T-helper 9 cell (primary cell): ENCODE measurements at regions not wholly inside any gene's neighbourhood (a gene's known extent, or its start where the extent isn't known, plus 50 kb on each side); places are given as distances from the start of the nearest gene placed in this dataset.

Source experiments
- DNase-seq: peaks from one replicate; pipeline ENCODE4 v3.0.0-alpha.2; 2020

DNA sequence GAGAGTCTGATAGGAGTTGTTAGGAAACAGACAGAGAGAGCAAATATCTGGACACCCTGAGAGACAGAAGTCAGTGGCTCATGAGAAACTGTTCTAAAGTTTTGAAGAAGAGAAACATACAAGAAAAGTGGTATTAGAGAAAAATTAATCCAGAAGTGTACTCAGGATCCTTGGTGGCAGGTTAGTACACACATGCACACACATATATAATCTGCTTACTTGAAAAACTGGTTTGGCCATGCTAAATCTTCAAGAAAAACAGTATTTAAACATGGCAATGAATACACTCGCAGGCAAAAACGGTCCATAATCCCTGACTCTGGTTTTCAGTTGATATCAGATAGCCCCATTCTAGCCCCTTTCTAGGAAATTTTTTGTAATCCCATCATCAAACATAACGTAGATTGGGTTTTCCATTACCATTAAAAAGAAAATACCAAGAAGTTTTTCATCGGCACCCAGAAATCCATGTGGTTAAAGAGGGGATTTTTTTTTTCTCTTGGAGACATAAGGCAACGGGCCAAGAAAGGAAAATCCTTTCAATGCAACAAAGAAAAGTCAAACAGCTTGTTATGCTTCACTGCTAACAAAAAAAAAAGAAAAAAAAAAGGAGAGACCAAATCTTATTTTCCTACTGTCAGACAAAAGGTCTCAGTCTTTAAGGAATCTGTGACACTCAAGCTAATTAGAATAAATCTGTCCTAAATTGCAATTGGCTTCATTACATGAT is 178.0 kb upstream of the MIR17HG start:
- DNase-seq = no peak

DNA sequence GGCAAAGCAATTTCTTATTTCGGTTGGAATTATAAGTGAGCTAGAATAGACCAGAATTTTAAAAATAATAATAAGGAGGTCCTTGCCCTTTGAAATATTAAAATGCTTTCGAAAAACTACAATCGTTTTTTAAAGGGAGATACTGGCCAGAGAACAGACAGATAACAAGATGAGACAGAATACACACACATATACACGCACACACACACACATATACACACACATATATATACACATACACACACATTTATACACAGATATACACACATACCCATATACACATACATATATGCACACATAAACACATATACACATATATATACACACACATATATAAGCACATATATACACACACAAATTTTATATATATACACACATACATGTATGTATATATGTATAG is 175.3 kb upstream of the MIR17HG start:
- DNase-seq = no peak

DNA sequence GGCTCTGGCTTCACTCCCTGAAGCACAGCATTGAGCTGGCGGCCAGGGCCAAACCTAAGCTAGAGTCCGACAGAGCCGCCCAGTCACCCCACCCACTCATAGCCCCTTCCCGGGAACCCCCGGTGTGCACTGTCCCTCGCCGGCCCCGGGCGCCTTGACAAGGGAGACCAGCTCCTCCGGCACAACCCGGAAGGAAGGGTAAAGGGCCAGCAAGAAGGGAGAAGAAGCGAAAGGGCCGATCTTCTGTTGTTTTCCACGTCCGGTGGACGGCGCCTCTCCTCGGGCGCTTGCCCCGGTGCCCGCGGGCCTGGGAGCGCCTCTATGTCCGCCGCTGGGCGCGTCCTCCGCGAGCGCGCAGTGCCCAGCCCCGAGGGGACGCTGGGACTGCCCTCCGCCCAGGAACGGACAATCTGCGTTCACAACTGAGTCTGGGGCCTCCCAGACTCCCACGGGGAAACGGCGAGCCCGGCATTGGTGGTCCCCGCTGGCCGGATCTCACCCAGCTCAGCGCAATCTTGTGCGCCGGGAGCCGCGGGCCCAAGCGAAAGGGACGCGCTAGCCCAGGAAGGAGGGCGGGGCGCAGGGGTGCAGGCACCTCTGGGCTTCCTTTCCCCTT is 172.5 kb upstream of the MIR17HG start:
- no peak for DNase-seq

DNA sequence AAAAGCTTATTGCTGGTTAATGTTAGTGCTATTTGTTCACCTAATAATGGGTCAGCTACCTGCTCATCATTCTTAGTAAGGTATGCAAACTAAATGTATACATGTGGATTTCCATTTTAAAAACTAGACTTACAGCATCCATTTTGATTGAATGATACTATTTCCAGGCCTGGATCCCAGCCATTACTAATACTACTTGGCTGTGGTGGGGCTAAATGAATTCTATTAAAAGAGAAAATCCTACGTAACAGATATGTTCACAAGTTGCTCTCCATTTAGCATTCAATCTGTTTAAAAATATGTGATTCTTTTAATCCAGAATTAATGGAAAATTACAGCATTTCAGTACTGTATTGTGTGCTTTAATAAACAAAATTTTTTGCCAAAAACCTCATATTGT is 169.4 kb upstream of the MIR17HG start:
- no peak for DNase-seq

DNA sequence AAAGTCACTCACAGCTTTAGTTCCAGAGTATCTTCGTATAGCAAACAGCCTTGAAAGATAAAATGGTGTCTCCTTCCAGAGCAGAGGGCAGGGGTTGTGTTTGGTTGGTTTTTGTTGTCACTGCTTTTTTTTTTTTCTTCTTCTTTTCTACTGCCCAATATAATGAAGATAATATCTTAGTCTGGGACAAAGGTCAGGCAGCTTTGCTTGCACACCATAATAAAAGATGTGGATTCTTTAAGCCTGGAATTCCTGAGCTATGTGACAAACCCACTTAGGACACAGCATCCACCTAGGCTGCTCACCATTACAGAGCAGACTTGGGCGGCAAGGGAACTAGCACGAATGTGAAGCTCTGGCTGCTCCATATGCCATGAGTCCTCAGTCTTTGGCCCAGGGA is 165.6 kb upstream of the MIR17HG start:
- DNase-seq = no peak

DNA sequence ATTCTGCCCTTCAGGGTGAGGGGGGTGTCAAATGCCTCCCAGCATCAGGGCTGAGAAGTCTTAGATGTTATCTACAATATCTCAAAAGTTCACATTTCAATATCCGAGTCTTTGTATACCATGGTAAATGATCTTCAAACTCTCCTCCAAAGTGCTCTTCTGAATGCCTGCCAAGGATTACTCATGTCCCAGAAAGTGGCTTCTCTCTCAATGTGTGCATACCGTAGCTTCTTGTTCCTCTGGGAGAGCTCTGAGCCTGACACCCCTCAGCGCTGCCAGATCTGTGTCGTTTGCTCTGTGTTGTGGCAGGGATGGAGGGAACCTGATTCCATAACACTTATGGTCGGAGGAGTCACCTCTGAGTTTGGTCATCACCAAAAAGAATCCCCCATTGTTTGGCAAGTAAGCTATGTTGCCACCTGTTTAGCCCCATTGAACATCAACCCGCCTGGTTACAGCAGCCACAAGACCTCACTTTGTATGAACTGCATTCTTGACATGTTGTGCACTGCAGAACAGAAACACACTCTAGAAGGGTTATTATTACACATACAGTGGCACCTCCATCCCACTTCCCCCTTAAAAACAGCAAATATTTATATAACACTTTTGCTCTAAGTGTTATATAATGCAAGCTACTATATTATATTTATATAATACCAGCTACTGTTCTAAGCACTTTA is 163.1 kb upstream of the MIR17HG start:
- no peak for DNase-seq

DNA sequence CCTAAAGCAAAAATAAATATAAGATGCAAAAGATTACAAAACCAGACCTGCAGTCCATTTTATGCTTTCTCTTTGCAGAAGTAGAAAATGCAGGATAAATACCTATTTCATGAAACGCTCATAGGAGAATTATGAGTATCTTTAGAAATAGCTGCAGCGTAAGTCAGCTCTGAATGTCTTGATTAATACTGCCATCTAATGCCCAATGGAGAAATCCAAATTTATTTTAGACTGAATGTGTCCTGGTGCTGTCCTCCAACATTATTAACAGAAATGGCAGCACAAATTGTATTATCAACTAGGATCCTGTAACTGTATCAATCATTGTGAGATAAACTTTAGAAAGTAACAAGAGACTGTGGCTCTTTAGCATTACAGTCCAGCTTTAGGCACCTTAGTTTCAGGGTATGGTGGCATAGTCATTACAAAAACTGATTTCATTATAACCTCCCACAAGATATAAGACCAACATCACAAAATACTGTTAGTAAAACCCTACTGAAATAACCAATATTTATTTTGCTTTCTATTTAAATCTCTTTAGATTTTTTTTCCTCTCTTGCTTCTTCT is 162.1 kb upstream of the MIR17HG start:
- DNase-seq = no peak

DNA sequence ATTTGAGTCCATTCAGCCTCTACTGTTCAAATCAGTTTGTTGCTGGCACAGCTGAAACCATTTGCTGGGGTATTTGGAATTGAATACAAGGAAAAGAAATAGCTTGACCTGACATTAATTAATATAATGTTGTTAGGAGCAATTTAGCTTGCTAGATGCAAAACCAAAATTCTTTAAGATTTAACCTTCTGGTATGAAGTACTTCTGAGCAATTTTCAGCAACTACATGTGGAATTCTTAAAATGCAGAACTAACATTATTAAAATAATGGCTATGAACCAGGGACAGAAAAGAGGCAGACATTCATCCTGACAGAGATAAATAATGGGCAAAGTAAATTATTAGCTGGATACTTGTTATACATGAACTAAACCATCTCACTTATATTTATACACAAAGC is 160.0 kb upstream of the MIR17HG start:
- no peak for DNase-seq

DNA sequence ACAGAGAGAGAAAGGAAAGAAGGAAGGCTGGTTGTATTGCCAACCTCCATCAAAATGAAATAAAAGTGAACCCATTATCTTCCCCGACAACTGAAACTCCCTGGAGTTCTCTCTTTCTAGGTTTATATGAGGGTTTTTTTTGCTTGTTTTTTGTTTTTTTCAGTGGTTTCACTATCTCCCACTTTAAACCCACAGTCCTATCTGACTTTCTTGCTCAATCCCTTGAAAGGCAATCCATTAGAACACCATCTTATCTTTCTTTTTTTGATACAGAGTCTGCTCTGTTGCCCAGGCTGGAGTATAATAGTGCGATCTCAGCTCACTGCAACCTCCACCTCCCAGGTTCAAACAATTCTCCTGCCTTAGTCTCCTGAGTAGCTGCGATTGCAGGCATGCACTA is 158.0 kb upstream of the MIR17HG start:
- no peak for DNase-seq

DNA sequence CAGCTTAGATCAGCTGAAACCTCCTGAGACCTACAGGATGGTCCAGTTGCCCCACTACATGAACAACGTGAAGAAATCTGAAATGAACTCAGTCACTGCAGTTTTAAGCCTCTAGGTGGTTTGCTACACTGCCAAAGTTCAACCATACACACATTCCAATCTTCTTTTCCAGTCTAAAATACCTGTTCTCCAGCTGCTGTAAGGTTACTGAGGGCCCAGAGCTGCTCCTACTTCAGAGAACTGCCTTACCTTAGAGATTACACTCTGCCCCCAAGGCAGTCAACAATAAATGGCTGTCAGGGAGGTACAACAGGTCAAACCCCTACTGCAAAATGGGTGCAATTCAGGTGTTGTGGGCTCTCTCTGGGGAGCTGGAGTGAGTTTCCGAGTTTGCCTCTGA is 154.1 kb upstream of the MIR17HG start:
- DNase-seq = no peak

DNA sequence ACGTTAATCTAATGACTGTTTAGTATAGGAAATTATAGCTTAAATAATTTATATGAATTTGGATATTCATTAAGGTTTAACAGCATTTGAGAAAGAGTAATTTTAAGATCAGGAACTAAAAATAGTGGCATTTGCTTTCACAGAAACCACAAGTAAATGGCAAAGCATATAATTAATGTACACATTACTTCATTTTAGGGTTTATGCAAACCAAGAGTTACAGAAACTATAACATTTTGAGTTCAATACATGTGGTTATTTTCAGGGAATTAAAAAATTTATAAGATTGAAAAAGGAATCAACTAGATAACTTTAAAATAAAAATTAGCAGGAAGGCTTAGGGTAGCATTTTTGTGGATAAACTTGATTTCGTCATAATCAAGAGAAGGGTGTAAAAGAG is 151.7 kb upstream of the MIR17HG start:
- no peak for DNase-seq

DNA sequence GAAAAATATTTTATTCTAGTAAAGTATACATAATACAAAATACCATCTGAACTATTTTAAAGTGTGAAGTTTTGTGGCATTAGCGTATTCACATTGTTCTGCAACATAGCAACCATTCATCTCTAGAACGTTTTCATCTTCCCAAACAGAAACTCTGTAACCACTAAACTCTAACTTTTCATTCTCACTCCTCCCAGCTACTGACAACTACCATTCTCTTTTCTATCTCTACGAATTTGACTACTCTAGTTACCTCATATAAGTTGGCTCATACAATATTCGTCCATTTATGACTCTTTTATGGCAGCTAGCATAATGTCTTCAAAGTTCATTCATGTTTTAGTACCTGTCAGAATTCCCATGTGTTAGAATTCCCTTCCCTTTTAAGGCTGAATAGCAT is 150.5 kb upstream of the MIR17HG start:
- no peak for DNase-seq

DNA sequence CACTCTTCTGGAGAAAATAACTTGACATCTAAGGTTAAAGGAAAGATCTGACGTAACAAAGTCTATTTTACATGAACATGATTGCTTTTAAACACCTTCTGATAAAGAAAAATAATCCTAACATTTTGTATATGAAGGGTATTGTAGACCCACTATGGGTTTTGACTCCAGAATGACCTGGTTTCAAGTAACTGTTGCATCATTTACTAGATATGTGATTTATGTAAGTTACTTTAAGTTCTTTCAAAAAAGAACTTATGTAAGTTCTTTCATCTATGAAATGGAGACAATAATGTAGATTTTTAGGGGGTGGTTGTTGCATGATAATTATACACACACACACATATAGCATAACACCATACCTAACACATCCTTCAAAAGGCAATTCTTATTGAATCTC is 147.6 kb upstream of the MIR17HG start:
- DNase-seq = no peak

DNA sequence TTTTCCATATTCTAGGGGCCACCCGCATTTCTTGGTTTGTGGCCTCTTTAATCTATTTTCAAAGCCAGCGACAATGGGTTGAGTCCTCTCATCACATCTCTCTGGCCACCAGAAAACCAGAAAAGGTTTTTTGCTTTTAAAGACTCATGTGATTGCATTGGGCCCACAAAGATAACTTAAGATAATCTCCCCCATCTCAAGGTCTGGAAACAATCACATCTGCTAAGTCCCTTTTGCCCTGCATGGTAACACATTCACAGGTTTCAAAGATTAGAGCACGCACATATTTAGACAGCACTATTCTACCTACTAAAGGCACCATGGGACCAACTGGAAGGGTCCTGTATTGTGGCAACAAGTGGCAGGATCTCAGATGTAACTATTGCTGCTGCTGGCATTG is 147.0 kb upstream of the MIR17HG start:
- no peak for DNase-seq

DNA sequence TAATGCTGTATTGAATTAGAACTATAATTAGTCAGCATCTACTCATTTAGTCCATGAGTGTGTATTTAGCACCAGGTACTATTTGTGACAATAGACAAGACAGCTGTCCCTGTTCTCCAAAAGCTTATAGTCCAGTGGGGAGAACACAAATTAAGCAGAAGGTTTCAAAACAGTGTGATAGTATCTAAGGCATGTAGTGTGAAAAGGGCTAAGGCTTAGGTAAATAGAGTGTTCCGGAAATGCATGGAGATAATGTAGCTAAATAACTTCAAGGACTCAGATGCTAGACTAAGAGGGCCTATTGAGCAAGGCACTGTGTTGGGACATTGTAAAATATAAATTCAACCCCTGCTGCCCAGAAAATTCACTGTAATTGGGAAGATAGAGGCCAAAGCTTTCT is 144.1 kb upstream of the MIR17HG start:
- DNase-seq = no peak

DNA sequence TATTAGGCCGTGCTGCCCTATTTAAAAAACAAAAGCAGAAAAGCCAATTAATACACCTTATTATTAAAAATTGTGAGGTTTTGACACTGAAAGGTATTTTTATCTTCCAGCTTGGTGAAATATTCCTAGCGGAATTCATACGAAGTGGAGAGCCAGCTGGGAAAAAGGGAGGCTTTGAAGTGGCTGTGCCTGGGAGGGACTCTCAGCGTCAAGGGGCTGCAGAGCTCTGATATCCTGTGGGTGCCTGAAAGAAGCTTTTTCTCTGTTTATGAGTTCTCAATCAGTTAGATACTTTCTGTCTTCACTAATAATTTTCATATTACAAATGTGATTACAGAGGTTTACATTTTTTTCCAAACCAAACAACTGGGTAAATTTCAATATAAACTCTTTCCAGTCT is 140.2 kb upstream of the MIR17HG start:
- no peak for DNase-seq

DNA sequence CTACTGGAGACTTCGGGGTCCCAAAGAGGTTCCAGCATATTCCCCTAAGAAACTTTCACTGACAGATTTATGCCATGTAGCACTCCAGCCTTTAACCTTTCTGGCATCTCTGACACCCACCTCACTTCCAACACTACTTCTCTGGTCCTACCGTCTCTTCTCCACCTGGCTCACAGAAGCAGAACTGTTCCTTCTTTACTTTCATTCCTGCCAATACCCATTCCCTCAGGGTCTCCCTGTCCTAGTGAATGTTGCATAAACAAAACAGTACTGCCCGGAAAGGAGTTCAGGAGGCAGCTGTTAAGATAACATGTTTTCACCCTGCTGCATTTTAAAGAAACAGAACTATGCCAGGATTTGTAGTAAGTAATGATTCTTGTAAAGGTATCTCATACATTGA is 136.0 kb upstream of the MIR17HG start:
- DNase-seq = no peak

DNA sequence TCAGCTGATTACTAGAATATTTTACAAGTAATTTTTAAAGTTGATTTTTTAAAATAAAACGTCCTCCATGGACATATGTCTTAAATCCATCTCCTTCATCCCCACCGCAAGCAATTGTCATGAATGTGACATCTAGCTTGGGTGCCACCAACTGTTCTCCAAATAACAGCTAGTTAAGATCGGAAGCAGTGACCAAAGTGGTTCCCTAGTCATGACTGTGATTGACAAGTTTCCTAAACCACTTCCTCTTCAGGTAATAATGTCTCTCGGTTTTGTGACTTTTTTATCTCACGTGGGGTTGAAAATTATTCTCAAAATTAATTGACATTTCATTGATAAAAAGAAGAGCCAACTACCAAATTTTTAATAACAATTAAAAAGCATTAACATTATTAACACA is 135.3 kb upstream of the MIR17HG start:
- no peak for DNase-seq

DNA sequence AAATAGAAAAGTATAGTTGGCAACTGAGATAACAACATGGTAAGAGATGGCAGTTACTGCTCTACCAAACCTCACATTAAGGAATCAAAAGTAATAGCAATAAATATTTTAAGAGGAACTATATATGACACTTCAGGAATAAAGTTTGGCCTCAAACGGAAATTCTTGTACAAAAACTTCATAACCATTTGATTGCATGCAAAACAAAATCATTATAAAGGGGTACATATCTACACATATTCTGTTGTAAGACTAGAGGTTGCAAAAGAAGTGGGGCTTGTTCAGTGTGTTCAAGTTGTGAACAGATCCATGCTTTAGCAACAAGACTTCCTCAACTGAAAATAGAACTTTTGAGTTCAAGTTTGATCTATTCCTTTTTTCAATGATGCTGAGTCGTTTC is 133.5 kb upstream of the MIR17HG start:
- no peak for DNase-seq

DNA sequence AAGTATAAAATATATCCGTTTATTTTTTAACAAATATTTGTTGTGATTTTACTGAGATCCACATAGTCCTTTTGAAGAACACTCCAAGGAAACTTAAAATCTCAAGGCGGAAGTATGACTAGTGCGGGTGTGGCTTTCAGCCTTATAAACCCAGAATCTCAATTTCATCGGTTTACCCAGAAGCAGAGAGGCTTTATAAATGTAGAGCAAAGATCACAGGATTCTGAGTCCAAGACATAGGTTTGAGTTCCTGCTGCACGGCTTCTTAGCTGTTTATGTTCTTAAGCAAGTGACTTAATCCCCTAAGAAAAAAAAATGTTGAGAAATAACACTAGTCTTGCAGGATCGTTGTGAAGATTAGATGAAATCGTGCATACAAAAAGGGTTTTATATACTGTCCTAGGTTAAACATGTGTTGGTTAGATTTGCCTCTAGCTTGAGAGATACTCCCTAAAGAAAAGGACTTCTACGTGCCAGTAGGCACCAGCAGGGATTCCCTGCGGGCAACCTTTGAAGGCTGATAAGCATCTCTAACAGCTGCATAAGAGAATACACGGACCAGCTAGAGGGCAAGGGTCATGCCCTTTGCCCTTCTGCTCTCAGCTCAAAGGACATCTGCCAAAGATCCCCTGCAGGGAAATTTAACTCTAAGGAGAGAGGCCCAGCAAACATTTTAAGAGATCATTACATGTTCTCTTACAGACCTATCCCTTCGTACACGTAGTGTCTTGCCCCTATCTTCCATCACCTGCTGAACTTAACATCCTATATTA is 130.4 kb upstream of the MIR17HG start:
- DNase-seq = no peak

DNA sequence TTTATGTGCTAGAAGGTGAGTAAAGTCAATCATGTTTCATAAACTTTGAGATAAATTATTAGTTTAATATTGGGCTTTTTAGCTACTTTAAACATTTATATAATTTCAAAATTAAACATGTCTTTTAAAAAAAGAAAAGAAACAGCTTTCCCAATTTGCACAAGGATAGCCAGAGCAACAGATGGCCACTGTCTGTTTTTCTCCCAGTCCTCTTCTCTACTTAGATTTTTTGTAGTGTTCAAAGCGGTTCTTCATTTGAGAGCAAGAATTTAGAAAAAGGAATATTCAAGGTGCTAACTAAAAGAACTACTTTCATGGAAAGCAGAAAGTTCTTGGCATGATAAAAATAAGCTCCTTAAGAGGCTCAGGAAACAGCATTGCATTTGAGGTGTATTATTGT is 128.3 kb upstream of the MIR17HG start:
- no peak for DNase-seq

DNA sequence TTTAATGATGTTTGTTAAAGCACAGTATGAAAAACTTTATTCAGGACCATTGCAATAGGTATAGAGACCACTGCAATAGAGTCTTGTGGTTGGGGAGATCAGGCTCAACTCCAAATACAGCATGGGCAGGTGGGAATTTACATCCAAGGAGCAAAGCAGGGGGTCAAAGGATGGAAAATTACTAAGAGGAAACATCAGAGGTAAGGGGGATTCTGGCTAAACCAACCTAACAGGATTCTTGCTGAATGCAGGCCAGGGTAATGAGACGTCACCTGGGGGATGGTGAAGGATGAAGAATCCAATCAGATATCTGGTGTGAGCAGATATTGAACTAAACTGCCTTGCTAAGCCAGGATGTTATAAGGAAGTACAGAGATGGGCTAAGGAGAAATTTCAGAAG is 126.6 kb upstream of the MIR17HG start:
- no peak for DNase-seq

DNA sequence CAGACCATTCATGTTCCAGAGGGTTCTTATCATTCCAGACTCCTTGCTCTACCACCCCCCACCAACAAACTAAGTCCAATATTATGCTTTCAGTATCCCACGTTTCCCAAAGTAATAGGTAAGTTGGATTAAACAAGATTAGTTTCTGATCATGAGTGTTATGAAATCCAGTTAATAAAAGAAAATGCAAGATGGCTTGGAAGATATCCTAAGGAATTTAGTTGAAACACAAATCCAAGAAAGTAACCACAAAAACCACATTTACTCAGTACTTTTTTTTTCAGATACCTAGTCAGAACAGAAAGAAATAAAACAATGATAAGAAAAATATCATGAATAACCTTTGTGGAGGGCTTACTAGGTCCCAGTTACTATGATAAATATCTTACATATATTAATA is 119.4 kb upstream of the MIR17HG start:
- DNase-seq = no peak
